ENCODE measurements at regions not wholly inside any gene's neighbourhood (a gene's known extent, or its start where the extent isn't known, plus 50 kb on each side); places are given as distances from the start of the nearest gene placed in this dataset.
"Not testable (repeated sequence)": the region's sequence is repeated elsewhere in the genome, so short reads cannot be mapped to it uniquely, and the experiment has no call there.

DNA sequence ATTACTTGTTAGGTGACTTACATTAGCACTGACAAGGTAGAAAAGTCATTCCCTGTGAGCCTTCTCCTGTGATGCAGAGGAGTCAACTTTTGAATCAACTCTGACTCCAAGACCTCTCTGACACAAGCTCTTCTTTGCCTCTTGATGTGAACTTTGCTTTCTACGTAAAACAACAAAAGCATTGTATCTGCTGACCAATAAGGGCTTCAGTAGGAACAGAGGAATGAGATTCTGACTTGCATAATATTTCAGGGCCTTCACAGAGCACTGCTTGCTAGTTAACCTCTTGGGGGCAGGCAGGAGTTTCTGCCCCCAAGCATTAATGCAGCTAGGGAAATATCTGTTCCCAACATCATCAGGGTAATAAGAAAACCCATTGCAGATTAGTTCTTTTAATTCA, 791.5 kb downstream of the BCL11A start:
- in situ Hi-C loops (cut with HindIII; ENCODE audit: low pct_unique_long_range_greater_than_20kb, low sequenced_read_pairs), result no loop called here
- DNase-seq (ENCODE audit: low read depth, low spot score), result peak; percentile 91

DNA sequence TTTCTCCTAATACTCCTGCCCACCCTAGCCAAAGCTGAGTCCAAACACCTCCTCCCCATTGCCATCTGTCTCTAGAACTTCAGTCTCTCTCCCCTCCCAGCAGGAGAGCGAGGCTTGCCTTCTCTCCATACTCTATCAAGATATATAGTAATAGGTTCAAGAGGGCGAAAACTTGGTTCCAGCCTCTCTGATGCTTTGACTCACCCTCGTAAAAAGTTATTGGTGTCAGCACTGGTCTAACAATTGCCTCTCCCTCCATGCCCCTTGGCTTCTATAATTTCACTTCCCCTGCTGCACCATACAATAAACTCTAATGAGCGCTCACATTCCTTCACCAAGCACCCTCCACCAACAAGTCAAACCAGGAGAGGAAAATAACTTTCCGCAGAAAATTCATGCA, 797.3 kb downstream of the BCL11A start:
- in situ Hi-C loops (cut with HindIII; ENCODE audit: low pct_unique_long_range_greater_than_20kb, low sequenced_read_pairs), result no loop called here
- DNase-seq (ENCODE audit: low read depth, low spot score), result no peak

DNA sequence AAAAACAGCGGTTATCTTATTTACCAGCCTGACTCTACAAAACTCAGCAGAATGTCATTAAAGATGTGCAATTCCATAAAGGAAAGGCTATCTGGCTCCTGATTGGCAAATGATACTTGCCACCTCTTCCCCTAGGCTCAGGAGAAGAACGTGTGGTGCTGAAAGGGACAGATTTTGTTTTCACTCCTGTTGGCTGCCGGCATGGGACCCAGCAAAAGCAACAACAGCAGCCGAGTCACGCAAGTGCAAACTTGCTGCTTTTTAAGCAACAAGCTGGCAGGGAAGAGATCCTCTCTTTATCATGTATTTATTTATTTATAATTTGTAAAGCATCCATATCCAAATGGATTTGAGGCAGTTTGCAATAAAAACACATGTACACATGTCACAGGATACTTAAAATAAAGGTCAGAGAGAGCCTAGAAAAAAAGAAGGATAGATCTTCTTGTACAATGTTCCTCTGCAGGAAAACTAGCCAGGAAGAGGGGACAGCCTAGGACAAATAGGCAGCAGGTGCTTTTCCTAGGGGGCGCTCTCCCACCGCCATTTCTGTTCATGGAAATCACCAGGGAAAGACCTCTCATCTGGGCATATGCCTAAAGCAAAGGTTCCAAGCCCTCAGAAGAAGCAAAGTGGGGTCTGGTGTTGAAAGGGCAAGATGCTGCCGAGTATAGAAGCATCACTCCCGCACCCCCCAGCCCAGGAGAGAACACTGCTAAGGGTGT, 799.3 kb downstream of the BCL11A start:
- in situ Hi-C loops (cut with HindIII; ENCODE audit: low pct_unique_long_range_greater_than_20kb, low sequenced_read_pairs), result no loop called here
- peak; percentile 56 for DNase-seq (ENCODE audit: low read depth, low spot score)

DNA sequence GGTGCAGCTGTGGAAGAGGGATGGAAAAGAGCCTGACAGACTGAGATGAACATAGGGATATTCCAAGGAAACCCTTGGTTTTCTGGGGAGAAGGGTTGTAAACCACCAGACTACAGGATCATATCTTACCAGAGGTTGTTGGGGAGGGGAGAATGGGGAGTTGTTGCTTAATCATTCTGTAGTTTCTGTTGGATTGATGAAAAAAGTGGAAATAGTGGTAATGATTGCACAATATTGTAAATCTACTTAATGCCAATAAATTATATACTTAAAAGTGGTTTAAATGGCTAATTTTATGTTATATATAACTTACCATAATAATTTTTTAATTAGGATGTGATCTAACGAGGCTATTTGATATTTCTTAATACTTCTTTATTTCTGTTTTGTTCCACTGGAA, 800.9 kb downstream of the BCL11A start:
- in situ Hi-C loops (cut with HindIII; ENCODE audit: low pct_unique_long_range_greater_than_20kb, low sequenced_read_pairs), result no loop called here
- no peak for DNase-seq (ENCODE audit: low read depth, low spot score)

DNA sequence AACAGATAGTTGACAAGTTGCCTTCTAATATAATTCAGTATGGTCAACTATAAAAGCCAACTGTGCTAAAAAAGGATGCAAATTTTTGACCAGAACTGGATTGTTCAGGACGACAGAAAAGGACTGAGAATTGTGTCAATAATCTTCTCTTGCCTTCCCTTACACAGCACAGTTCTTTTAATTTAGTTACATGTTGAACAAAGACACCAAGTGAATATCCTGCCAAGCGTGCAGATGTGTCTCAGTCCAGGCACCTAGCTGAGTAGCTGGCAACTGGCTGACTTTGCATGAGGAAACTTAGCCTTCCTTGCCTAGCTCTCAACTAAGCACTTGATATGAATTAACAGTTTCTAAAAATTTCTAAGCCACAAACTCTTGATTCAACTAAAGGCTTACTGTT, 801.4 kb downstream of the BCL11A start:
- in situ Hi-C loops (cut with HindIII; ENCODE audit: low pct_unique_long_range_greater_than_20kb, low sequenced_read_pairs), result no loop called here
- DNase-seq (ENCODE audit: low read depth, low spot score), result no peak

DNA sequence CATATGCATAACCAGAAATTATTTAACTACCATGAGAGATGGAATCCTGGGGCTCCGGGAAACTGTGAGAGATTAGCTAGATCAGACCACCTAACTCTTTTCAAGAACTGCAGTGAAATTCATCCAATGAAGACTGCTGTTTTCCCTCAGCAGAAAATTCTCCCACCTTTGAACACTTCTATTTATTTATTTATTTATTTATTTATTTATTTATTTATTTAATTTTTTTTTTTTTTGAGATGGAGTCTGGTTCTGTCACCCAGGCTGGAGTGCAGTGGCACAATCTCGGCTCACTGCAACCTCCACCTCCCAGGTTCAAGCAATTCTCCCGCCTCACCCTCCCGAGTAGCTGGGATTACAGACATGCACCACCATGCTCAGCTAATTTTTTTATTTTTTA, 802.2 kb downstream of the BCL11A start:
- DNase-seq (ENCODE audit: low read depth, low spot score); in situ Hi-C loops (cut with HindIII; ENCODE audit: low pct_unique_long_range_greater_than_20kb, low sequenced_read_pairs): not testable (repeated sequence)

DNA sequence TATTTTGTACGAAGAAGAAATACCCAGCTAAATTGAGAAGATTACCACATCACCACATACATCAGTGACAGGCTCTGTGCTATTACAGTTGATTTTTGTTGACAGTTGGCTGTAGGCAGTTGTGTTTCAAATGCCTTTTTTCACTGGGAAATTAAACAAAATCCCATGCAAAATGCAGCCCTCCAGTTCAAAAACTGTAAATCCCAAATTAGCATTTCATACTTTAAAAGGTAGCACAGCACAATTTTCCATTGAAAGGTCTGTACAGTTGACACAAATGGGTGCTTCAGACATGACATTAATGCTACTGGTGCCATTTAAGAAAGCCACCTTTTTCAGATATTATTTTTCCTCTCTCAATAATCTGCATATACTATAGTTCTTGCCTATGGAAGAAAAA, 807.2 kb downstream of the BCL11A start:
- in situ Hi-C loops (cut with HindIII; ENCODE audit: low pct_unique_long_range_greater_than_20kb, low sequenced_read_pairs), result no loop called here
- DNase-seq (ENCODE audit: low read depth, low spot score), result no peak

DNA sequence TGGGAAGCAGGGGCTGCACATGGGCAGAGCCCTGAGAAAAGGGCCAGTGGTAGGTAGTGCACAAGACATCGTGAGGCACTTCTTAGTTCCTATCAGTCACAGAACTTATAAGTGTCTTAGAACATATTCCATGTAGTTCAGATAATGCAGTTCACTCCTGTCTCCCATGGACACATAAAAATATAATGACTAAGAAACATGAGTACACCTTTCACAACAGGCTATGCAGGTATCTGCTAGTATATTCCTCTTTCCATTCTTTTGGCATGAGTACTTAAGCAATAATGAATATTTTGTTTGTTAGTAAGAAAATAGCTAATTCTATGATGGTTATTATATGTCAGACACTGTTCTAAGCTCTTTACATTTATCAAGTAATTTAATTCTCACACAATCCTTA, 808.4 kb downstream of the BCL11A start:
- in situ Hi-C loops (cut with HindIII; ENCODE audit: low pct_unique_long_range_greater_than_20kb, low sequenced_read_pairs), result no loop called here
- no peak for DNase-seq (ENCODE audit: low read depth, low spot score)

DNA sequence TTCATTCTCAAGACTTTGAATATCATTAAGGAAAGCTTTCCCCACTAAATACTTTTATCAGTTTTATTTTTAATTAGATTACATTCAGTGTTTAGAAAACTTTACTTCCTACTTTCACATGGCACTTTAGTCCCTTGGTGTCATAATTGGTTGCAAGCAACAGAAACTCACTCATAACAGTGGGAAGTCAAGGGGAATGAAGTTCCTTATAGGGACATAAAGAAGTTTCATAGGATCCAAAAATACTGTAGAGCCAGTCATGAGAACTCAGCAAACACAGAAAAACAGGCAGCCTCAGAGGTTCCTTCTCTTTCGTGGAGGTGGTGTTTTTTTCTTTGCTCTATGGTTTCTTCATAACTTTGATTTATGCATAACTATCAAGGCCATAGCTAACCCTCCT, 809.0 kb downstream of the BCL11A start:
- in situ Hi-C loops (cut with HindIII; ENCODE audit: low pct_unique_long_range_greater_than_20kb, low sequenced_read_pairs), result no loop called here
- DNase-seq (ENCODE audit: low read depth, low spot score), result no peak

DNA sequence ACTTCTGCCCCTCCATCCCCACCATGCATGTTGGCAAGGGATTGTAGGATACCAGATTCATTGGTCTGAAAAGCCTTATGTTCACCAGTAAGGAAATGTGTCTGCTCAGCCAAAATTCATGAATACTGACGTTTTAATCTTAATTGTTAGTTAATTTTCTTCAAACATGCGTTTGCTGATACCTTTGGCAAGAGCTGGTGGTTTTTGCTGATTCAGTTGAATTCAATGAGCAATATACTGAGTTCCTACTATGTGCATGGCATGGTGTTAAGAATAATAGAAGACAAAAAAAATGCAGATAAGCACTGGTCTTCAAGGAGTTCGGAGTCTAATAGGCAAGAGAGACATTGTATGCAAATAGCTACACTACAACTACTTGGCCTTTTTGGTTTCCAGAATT, 811.6 kb downstream of the BCL11A start:
- DNase-seq (ENCODE audit: low read depth, low spot score), result no peak
- in situ Hi-C loops (cut with HindIII; ENCODE audit: low pct_unique_long_range_greater_than_20kb, low sequenced_read_pairs), result no loop called here

DNA sequence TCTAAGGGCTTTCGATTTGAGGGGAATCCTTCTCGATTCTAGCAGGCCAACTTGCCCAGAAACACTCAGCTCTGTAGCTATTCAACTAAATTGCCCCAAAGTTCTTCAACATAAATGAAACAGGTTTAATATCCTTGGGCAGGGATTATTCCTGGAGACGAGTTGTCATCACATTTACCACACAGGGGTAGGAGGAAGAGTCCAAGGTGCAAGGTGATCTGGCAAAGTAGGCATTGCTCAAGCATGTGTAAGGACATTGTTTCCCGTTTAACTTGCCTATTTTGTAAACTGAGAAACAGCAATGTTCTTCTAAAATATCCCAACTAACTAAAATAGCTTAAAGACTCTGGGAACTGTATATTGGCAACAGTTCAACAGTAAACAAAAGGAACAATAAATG, 814.3 kb downstream of the BCL11A start:
- DNase-seq (ENCODE audit: low read depth, low spot score), result no peak
- in situ Hi-C loops (cut with HindIII; ENCODE audit: low pct_unique_long_range_greater_than_20kb, low sequenced_read_pairs), result no loop called here

DNA sequence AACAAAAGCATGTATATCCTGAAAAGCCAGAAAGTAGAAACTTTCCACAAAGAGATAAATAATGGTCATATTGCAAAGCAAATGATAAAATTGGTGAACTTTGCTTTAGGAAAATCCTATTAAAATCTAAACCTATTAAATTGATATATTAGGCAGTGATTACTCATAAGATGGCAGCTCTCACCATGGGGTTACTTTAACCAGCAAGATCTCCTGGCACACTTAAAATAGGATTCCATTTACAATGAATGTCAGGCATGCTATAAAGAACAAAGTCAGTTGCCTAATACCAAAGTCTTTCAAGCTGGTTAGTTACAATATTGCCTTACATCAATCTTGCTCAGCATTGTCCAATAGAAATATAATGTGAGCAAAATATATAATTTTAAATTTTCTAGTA, 816.2 kb downstream of the BCL11A start:
- DNase-seq (ENCODE audit: low read depth, low spot score), result no peak
- in situ Hi-C loops (cut with HindIII; ENCODE audit: low pct_unique_long_range_greater_than_20kb, low sequenced_read_pairs), result no loop called here

DNA sequence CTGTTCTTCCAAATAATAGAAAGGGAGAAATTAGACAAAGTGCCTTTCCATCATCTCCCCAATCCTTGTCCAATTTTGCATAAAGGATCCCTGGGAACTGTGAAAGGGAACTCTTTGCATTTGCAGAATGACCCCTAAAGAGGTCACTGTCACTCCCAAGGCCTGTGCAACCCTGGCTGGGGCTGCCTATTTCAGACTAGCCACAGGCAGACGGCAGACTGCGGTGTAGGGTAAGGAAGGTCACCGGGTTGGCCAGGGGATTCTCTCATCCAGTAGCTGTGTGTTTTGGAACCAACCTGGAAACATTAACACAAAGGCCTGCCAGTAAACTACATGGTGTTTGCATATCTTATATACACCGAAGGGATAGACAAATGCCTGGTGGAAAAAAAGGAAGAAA, 818.7 kb downstream of the BCL11A start:
- no peak for DNase-seq (ENCODE audit: low read depth, low spot score)

DNA sequence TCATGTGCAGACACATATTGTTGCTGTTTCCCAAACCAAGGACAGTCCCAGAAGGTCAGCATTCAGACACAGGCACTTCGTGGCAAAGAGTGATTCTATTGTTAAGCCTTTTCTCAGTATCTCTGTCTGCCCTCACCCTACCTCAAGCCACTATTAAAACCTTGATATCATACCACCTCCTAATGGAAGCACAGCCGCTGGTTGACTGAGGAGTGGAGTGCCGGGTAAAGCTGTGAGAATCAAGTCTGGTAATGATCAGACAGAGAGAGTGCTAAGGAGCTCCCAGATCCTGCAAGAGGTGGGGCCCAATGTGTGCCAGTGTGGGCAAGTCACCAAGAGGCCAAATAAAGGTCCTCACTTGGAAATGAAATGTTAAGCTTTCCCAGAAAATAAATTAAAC, 819.5 kb downstream of the BCL11A start:
- in situ Hi-C loops (cut with HindIII; ENCODE audit: low pct_unique_long_range_greater_than_20kb, low sequenced_read_pairs), result no loop called here
- peak; percentile 47 for DNase-seq (ENCODE audit: low read depth, low spot score)

More for the DNA sequence above, 818.7 kb downstream of the BCL11A start:
- in situ Hi-C loops (cut with HindIII; ENCODE audit: low pct_unique_long_range_greater_than_20kb, low sequenced_read_pairs), result no loop called here

DNA sequence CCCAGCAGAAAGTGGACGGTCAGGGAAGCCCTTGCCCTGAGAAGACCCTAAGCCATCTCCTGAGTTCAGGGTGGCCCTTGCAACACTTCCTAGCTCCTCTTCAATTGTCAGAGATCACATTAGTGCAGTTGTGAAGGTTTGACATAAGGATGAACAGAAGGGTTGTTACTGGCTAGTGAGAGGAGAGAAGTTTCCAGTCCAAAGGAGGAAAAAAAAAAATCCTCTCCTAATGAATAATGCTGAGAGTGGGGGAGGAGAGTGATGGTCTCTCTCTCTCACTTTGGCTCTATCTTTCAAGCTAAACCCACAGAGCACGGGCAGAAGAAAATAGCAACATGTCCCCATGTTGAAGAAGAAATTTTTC, 819.9 kb downstream of the BCL11A start:
- no peak for DNase-seq (ENCODE audit: low read depth, low spot score)
- in situ Hi-C loops (cut with HindIII; ENCODE audit: low pct_unique_long_range_greater_than_20kb, low sequenced_read_pairs), result no loop called here

DNA sequence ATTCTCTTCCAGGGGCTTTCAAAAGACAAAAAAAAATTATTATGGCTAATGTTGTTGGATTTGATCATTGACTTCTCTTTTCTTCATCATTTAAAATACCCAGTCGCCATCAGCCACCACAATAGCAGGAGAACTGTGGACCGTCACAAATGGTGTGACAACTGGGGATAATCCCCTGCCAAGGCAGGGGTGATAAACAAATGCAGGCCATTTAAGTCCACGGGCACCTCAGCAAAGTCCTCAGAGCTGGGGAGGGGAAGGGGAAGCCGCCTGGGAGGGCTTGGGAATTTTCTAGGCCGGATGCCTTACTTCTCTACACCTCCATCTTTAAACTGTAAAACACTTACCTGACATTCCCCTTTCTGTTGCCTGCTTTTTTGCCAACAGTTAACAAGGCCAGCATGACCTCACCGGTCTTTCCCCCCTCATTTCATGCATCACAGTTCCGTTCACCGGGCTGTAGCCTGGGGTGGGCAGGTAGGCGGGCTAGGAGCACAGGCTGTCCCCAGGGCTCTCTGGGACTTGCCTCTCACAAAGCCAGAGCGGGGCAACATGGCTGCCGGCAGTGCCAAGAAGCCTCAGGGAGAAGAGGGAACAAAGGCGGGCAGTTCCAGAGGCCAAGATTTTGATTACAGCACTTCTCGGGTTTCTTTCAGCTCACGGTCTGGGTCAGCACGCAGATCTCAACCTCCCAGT, 820.4 kb downstream of the BCL11A start:
- DNase-seq (ENCODE audit: low read depth, low spot score), result no peak
- in situ Hi-C loops (cut with HindIII; ENCODE audit: low pct_unique_long_range_greater_than_20kb, low sequenced_read_pairs), result no loop called here

DNA sequence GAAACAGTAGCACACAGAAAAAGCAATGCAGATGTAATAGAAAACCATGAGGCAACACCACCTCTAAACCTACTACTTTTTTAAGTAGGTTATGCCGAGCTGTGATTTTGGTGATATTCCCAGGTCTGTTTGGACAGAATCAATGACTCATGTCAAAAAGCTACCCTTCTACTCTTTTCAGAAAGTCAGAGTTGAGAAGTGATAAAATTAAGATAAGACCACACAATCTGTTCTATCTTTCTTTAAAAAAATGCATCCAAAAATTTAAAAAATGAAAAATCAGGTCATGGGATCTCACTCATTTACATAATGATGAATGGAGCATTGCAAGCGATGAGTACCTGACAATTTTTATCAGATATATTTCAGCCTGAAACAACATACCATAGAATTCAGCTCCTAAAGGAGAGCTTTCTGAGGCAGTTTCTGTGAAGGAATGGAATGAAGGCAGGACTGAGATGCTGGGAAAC, 826.3 kb downstream of the BCL11A start:
- in situ Hi-C loops (cut with HindIII; ENCODE audit: low pct_unique_long_range_greater_than_20kb, low sequenced_read_pairs), result no loop called here
- no peak for DNase-seq (ENCODE audit: low read depth, low spot score)

DNA sequence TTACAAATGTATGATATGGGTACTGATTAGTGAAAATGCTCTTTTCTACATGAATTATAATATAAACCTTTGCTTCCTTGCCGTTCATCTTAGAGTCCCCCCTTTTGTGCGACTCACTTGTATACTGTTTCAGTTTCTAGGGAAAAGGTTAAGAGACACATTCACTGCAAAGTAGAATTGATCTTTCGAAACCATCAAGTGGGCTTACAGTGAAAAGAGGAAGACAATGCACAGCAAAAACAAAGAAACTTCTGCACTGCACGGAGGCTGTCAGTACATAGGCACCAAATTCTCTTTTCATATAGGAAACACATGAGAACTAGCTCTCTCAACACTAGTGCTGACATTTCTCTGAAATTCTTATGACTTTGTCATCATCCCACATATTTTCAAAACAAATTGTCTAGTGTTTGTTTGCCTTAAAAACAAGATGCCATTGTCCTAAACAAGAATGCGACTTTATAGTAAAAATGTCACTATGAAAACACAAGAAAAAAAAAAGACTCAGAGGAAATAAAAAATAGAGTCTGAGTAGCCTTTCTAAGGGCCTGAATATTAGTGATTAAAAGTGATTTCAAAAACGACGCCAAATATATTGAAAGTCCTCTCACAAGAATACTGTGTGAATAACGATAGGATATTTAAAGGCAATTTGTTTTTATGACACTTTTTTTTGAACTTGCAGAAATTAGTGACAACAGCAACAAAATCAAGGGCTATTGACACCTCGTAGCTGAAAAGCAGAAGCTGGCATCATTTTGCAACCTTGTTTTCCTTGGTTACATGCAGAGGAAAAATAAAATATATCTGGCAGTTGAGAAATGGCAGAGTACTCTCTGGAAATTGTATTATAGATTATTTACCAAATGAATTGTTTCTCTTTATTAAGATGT, 827.0 kb downstream of the BCL11A start:
- in situ Hi-C loops (cut with HindIII; ENCODE audit: low pct_unique_long_range_greater_than_20kb, low sequenced_read_pairs), result no loop called here
- DNase-seq (ENCODE audit: low read depth, low spot score), result peak; percentile 79
